HG03045 (cell line): ENCODE measurements at regions not wholly inside any gene's neighbourhood (a gene's known extent, or its start where the extent isn't known, plus 50 kb on each side); places are given as distances from the start of the nearest gene placed in this dataset.
"Not testable (repeated sequence)": the region's sequence is repeated elsewhere in the genome, so short reads cannot be mapped to it uniquely, and the experiment has no call there.

ENCODE experiments used
- ATAC-seq: cut with Tn5 transposase; IDR thresholded peaks from one replicate; pipeline ENCODE4 v1.9.1; 2021; ENCODE audit warnings: mild to moderate bottlenecking, moderate library complexity; ENCODE audit not compliant: unreplicated experiment

DNA sequence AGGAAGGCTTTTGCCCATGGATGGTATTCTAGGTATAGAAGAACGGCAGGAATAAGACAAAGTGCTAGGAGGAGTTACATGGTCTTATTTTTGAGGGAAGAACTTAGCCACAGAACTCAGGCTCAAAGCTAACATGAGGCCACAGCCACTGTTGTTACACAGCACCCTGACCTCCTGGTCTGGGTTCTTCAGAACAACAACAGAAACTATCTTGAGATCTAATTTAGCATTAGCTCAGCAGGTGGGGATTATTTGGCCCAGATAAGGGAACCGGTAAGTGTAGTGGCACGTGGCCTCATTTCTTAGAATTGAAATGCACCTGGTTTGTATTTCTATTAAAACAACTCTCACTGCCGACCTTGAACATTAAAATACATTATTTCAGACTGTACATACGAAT is 1168.7 kb upstream of the SEMA6A start:
- ATAC-seq, result no peak

- ATAC-seq, result no peak
Observed at GRCh38 chr5:117741655-117742206, 1167.1 kb upstream of the SEMA6A start.

- no peak for ATAC-seq
Observed at GRCh38 chr5:117740268-117740667, 1165.6 kb upstream of the SEMA6A start.

DNA sequence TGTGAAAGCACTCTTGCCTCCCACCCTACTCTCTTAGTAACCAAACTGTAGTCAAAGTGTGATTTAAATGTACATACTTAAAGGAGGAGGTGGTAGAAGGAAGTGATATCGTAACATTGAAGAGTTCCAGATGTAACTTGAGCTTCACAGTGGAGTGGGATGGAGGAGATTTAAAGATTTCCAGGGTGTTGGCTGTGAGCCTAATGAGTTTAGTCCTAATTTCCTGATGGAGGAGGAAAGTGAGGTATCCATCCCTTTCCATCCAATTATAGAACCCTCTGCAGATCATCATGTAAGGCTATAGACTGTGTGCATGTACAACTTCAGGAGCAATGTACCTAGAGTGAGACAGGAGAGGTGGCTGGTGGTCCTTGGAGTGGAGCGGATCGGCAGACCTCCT is 1163.9 kb upstream of the SEMA6A start:
- ATAC-seq, result no peak

GRCh38 chr5:117736698-117737097 is 1162.1 kb upstream of the SEMA6A start:
- no peak for ATAC-seq

DNA sequence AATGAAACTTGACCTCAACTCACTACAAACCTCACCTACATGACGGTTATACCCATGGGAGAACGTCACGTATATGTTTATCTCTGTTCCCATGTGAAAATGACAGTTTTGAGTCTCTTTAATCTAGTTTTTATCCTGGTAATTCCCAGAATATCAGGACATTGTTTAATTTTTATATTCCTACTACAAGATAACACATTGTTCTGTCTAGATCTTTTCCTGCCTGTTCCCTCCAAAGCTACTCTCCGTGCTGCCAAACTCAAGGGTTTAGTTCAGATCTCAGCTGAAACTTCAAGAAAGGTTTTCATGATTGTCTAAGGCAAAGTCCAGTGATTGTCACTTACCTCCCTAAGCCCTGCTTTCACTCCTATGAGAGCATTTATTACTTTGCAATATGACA is 1159.4 kb upstream of the SEMA6A start:
- ATAC-seq, result no peak

DNA sequence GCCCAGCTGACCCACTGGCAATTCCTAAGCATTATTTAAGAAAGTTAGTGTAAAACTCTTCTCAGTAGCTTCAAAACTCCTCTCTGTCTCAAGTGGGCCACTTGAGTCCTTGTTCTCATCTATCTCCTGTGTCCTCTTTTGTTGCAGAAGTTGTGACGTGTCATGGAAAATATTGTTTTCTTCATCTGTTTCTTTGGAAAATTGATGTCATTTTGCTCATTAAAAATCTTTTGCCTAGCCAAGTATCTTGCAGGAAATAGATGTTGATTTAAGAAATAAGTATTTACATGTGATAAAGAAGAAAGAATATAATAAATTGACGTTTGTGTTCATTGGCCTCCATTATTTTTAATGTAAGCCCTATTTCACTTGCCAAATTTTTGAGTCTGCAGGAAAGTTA is 1158.4 kb upstream of the SEMA6A start:
- ATAC-seq, result no peak

GRCh38 chr5:117732264-117732663 is 1157.6 kb upstream of the SEMA6A start:
- no peak for ATAC-seq

DNA sequence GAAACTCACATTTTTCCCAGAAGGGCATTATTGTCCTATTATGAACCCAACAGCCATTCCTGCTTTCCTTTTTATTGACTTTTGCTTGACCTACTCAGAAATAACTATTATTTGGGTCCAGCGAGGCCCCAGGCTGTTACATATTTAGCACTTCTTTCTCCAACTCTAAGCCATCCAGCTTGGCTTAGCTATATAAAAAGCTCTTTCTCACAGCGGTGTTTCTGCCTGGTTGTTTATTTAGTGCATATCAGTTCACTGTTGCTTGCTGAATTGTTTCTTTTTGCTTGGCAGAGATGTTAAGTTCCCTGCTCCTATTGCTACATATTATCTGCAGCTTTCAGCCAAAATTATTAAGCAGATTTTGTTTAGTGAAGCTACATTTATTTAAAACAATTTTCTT is 1156.8 kb upstream of the SEMA6A start:
- no peak for ATAC-seq

- ATAC-seq, result not testable (repeated sequence)
Observed at GRCh38 chr5:117720784-117721183, 1146.2 kb upstream of the SEMA6A start.

- ATAC-seq, result no peak
Observed at GRCh38 chr5:117719413-117719812, 1144.8 kb upstream of the SEMA6A start.

GRCh38 chr5:117713585-117714198 is 1139.1 kb upstream of the SEMA6A start:
- ATAC-seq, result no peak

GRCh38 chr5:117701062-117701461 is 1126.4 kb upstream of the SEMA6A start:
- ATAC-seq, result no peak

DNA sequence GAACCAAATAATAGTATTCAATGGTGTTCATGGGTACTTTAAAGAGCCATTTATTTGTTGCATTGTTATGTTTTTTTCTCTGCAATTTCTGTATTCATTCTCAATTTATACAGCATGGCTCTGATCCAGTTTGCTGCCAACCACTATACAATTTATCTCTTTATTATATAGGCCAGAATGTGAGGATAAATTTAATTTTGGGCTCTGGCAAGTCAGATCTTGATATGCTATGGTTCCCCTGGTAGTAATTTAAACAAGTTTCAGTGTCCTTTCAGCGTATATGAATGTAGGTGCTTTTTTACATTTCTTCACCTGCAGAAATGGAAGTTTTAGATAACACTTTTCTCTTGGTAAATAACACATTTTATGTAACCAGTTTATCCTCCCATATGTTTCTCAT is 1118.0 kb upstream of the SEMA6A start:
- no peak for ATAC-seq

DNA sequence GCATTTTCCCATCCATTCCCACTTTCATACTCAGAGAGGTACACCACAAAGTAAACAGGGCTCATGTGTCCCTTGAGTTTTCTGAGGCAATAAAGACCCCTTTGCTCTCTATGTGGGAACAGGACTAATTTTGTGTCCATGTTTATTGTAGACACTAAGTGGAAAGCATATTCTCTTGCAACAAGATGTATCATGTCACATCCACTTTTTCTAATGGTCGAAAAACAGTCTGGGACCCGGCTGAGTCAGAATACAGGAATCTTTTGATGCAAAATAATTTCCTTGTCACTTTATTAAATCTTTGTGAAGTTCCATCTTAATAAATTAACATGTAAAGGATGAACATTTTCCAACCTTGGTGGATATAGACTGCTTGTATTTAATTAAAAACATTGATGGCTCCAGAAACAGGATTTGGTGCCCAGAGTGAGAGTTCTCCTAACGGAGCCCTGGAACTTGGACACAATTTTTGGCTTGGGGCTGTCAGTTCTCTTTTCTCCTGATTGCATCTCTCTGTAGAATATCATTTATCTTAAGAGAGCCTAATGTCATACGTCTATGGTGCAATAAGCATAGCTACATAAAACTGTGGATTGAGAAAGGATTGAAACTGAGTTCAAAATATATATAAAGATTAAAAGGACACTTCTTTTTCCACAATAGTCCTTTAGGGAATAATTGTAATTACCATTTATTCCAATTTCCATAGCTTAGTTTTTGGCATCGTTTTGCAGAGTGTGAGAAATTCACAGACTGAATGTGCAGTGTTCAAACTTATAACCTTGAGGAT is 1116.7 kb upstream of the SEMA6A start:
- no peak for ATAC-seq

GRCh38 chr5:117690612-117691011 is 1116.0 kb upstream of the SEMA6A start:
- ATAC-seq, result no peak

DNA sequence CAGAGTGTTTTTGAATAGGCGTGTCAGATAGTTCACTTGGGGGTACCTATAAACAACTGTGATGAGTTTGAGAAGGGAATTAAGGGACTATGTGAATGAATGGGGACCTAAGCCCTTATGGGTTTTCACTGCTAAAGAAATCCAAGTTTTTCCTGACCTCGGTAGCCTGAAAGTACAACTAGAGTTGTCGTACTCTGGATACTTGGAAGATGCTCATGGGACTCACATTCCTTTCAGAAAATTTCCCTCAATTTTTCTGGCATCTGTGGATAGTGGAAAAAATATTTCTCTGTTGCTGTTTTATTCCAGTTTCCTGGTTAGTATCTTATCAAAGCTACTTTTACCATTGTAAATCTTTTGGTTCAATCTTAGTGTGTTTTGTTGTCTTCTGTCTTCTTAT is 1112.3 kb upstream of the SEMA6A start:
- no peak for ATAC-seq

GRCh38 chr5:117682416-117682815 is 1107.8 kb upstream of the SEMA6A start:
- no peak for ATAC-seq

GRCh38 chr5:117681431-117682254 is 1107.0 kb upstream of the SEMA6A start:
- no peak for ATAC-seq

- ATAC-seq, result no peak
Observed at GRCh38 chr5:117680426-117680825, 1105.8 kb upstream of the SEMA6A start.

DNA sequence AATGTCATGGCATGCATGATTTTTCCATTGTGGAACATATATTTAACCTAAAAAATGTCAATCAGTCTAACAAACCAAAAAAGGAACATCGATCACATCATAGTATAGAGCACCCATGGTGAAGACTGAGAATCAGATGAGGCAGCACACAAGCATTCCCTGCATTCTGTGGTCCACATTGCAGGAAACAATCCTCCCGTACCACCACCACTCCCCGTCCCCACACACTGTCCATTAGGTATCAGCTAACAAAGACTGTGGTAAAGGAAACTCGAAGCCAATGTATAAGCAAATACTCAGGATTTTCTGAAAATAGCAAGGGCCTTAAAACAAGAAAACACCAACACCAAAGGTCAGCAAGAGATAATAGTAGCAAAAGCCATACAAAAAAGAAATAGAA is 1104.4 kb upstream of the SEMA6A start:
- no peak for ATAC-seq
